HepG2 (cell line): ENCODE measurements at regions not wholly inside any gene's neighbourhood (a gene's known extent, or its start where the extent isn't known, plus 50 kb on each side); places are given as distances from the start of the nearest gene placed in this dataset.

Experiments used
- ATAC-seq: fragments of 200-7000 bp; cut with Tn5 transposase; 3 replicates; pipeline ENCODE4 v1.9.1; 2020; ENCODE audit warnings: mild to moderate bottlenecking, moderate library complexity
- BruUV-seq: library from RNA; stranded (reverse); fragments of 400-500 nt; replicated peaks from 2 replicates; lab custom pipeline; 2021; lab: Mats Ljungman, UMichigan
- CTCF ChIA-PET: fragments of 300-600 bp; formaldehyde crosslinking; extraction: SDS; loops from one replicate; lab custom pipeline; 2021; ENCODE audit warnings: low total read pairs, inconsistent platforms, low intra/inter-chr PET ratio; lab: Yijun Ruan, JAX
- POLR2A ChIA-PET: fragments of 350-600 bp; sonication (Branson Sonifier 250); formaldehyde crosslinking; loops from one replicate; lab custom pipeline; 2020; ENCODE audit warnings: antibody characterized with exemption, inconsistent platforms; lab: Yijun Ruan, JAX
- DNase-seq: peaks from one replicate; pipeline ENCODE4 v3.0.0-alpha.2; 2015; ENCODE audit warnings: low spot score
- FAIRE-seq: peaks from 3 replicates; lab custom pipeline; 2011; peaks lifted over from hg19 to GRCh38; lab: Jason Lieb, UNC
- H2AFZ ChIP-seq: one replicate; pipeline ENCODE4 v1.6.1; 2011; ENCODE audit warnings: low read length, inconsistent platforms
- H3K27ac ChIP-seq: fragments of 300-600 bp; 3 replicates; pipeline ENCODE4 v1.8.0; 2011; ENCODE audit warnings: mixed run types, mild to moderate bottlenecking, mixed read lengths, low read length, inconsistent platforms; ENCODE audit not compliant: insufficient read depth; ENCODE audit errors: extremely low read length
- H3K27me3 ChIP-seq, 2 experiments: fragments of 200-600 bp in 1 of 2; 2 replicates in 1 of 2; 3 replicates in 1 of 2; pipeline versions ENCODE4 v1.6.0 to v1.8.0; 2011; ENCODE audit warnings: low read length in 2 of 2, mild to moderate bottlenecking in 2 of 2, moderate library complexity in 2 of 2, inconsistent platforms in 1 of 2; ENCODE audit not compliant: insufficient read depth in 2 of 2, control insufficient read depth in 1 of 2
- H3K36me3 ChIP-seq, 2 experiments: fragments of 200-600 bp in 1 of 2; replicated peaks in 1 of 2; 2 replicates in 1 of 2; 3 replicates in 1 of 2; pipeline versions ENCODE4 v1.5.1 to v1.8.0; 2011; ENCODE audit warnings: low read length in 2 of 2, inconsistent platforms in 1 of 2; ENCODE audit not compliant: insufficient read depth in 2 of 2, control insufficient read depth in 1 of 2
- H3K4me1 ChIP-seq: 2 replicates; pipeline ENCODE4 v1.5.1; 2012; ENCODE audit warnings: low read length, inconsistent platforms; ENCODE audit not compliant: insufficient read depth
- H3K4me2 ChIP-seq: 2 replicates; pipeline ENCODE4 v1.6.0; 2011; ENCODE audit warnings: low read depth, low read length, inconsistent platforms
- H3K4me3 ChIP-seq, 3 experiments: fragments of 200-600 bp in 1 of 3; sonication (generic), shearing (Covaris generic) in 1 of 3; replicated peaks in 1 of 3; 2 replicates each; pipeline ENCODE4 v1.5.1; 2011 to 2016; ENCODE audit warnings: low read length in 3 of 3, inconsistent platforms in 2 of 3, low read depth in 2 of 3, mild to moderate bottlenecking in 2 of 3, control low read depth in 1 of 3, mixed read lengths in 1 of 3; ENCODE audit not compliant: insufficient read depth in 1 of 3
- H3K79me2 ChIP-seq: one replicate; pipeline ENCODE4 v1.6.1; 2011; ENCODE audit warnings: low read length, inconsistent platforms; ENCODE audit not compliant: insufficient read depth
- H3K9ac ChIP-seq: 2 replicates; pipeline ENCODE4 v1.6.0; 2011; ENCODE audit warnings: mild to moderate bottlenecking, low read depth, low read length, inconsistent platforms; ENCODE audit not compliant: insufficient read depth
- H3K9me3 ChIP-seq: 2 replicates; pipeline ENCODE4 v1.5.1; 2012; ENCODE audit warnings: mild to moderate bottlenecking, low read length
- H4K20me1 ChIP-seq: 2 replicates; pipeline ENCODE4 v1.6.0; 2011; ENCODE audit warnings: inconsistent platforms, mild to moderate bottlenecking, low read length, moderate library complexity; ENCODE audit not compliant: insufficient read depth
- CEBPB ChIP-seq: IDR thresholded peaks from 2 replicates; pipeline ENCODE4 v1.6.1; 2011; ENCODE audit warnings: low read depth, low read length, improper control_type of control experiment, borderline replicate concordance
- CEBPG ChIP-seq: IDR thresholded peaks from 2 replicates; pipeline ENCODE4 v1.6.1; 2016
- ZNF354B ChIP-seq: sonication (generic); formaldehyde crosslinking; IDR thresholded peaks from 2 replicates; pipeline ENCODE4 v1.8.0; 2022; ENCODE audit warnings: mild to moderate bottlenecking, missing genetic modification reagents
- ZNF577 ChIP-seq: sonication (generic); formaldehyde crosslinking; IDR thresholded peaks from 2 replicates; pipeline ENCODE4 v1.4.0; 2020; ENCODE audit warnings: mild to moderate bottlenecking, low read depth, missing genetic modification reagents, borderline replicate concordance
- WGBS: methylation state at CpG from one replicate; pipeline ENCODE4 v1.1.6; 2017; ENCODE audit warnings: low lambda C conversion rate; 5-methylcytosine and 5-hydroxymethylcytosine counted together
- in situ Hi-C: cut with HindIII; loops from 2 replicates; pipeline ENCODE4 v1.10.0; 2017; ENCODE audit warnings: low pct_unique_long_range_greater_than_20kb; ENCODE audit not compliant: extremely low pct_ligation_motif_present
- intact Hi-C: fragments of 100-400 bp; cut with micrococcal nuclease; formaldehyde crosslinking; loops from one replicate; pipeline ENCODE4 v1.10.0; 2022; ENCODE audit not compliant: unreplicated experiment
- TF ChIP-seq, protein P1 (sequence below): sonication (generic); formaldehyde crosslinking; IDR thresholded peaks from 2 replicates; pipeline ENCODE4 v1.9.0; 2022; ENCODE audit warnings: missing genetic modification reagents, mild to moderate bottlenecking, borderline replicate concordance
- TF ChIP-seq, protein P2 (sequence below): sonication (generic); formaldehyde crosslinking; IDR thresholded peaks from 2 replicates; pipeline ENCODE4 v1.5.1; 2020; ENCODE audit warnings: missing genetic modification reagents, mild to moderate bottlenecking, borderline replicate concordance

DNA sequence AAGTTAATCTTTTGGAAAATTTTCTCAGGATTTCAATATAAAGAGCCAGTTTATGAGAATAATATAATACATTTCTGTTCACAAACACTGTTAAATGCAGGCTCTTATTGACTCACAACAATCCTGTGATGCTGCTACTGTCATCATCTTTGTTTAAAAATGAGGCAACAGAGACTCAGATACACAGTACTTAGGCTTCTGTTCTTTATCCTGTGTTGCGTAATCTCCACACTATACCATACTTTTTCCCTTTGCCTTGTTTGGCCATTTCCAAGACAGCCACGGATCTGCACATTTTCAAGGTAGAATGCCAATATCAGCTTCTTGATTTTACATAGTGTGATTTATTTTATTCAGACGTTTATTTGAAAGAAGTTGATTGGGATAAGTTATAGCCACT, 699.0 kb upstream of the CITED2 start:
- Histone ChIP-seq H3K79me2 (no peaks in the 10 kb centered on the region), H2AFZ (no peak overlapping the region), H4K20me1 (no peaks in the 10 kb centered on the region), H3K27me3 (no peaks in the 10 kb centered on the region), H3K4me1 (no peaks in the 10 kb centered on the region), H3K36me3 (no peaks in the 10 kb centered on the region), H3K4me2 (no peak overlapping the region), H3K4me3 (no peak overlapping the region), H3K9me3 (no peaks in the 10 kb centered on the region; the same call in 1 of the 2 replicates), H3K27ac (no peak overlapping the region), H3K9ac (no peak overlapping the region)
- no peak for FAIRE-seq
- ATAC-seq, result no peak
- CTCF ChIA-PET, result no interaction called here
- in situ Hi-C loops, result no loop called here
- POLR2A ChIA-PET, result no interaction called here
- 21% methylated on average over 3 of the region's 3 CpGs for WGBS
- no peak for DNase-seq
- no TSS peak for BruUV-seq
- no peak for TF ChIP-seq ZNF577 (CRISPR knock-in tag)
- TF ChIP-seq CEBPB, result peak; percentile 97
- peak; percentile 81 for TF ChIP-seq CEBPG (CRISPR knock-in tag)
- TF ChIP-seq, protein P1, sequence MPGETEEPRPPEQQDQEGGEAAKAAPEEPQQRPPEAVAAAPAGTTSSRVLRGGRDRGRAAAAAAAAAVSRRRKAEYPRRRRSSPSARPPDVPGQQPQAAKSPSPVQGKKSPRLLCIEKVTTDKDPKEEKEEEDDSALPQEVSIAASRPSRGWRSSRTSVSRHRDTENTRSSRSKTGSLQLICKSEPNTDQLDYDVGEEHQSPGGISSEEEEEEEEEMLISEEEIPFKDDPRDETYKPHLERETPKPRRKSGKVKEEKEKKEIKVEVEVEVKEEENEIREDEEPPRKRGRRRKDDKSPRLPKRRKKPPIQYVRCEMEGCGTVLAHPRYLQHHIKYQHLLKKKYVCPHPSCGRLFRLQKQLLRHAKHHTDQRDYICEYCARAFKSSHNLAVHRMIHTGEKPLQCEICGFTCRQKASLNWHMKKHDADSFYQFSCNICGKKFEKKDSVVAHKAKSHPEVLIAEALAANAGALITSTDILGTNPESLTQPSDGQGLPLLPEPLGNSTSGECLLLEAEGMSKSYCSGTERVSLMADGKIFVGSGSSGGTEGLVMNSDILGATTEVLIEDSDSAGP (CRISPR knock-in tag), result no peak
- TF ChIP-seq, protein P2, sequence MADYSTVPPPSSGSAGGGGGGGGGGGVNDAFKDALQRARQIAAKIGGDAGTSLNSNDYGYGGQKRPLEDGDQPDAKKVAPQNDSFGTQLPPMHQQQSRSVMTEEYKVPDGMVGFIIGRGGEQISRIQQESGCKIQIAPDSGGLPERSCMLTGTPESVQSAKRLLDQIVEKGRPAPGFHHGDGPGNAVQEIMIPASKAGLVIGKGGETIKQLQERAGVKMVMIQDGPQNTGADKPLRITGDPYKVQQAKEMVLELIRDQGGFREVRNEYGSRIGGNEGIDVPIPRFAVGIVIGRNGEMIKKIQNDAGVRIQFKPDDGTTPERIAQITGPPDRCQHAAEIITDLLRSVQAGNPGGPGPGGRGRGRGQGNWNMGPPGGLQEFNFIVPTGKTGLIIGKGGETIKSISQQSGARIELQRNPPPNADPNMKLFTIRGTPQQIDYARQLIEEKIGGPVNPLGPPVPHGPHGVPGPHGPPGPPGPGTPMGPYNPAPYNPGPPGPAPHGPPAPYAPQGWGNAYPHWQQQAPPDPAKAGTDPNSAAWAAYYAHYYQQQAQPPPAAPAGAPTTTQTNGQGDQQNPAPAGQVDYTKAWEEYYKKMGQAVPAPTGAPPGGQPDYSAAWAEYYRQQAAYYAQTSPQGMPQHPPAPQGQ (CRISPR knock-in tag), result no peak
- TF ChIP-seq ZNF354B, result no peak
- intact Hi-C loops, result no loop called here
